Fibroblast of the aortic adventitia (primary cell): ENCODE measurements at regions not wholly inside any gene's neighbourhood (a gene's known extent, or its start where the extent isn't known, plus 50 kb on each side); places are given as distances from the start of the nearest gene placed in this dataset.

ENCODE experiments used
- DNase-seq: peaks from one replicate; pipeline ENCODE4 v3.0.0-alpha.2; 2010; ENCODE audit warnings: low read depth
- H3K4me3 ChIP-seq: 2 replicates; pipeline ENCODE4 v1.5.1; 2011; ENCODE audit warnings: low read depth, mild to moderate bottlenecking, control low read depth, low read length, moderate library complexity
- TF ChIP-seq, protein P1 (sequence below): IDR thresholded peaks from 2 replicates; pipeline ENCODE4 v1.5.1; 2011; ENCODE audit warnings: mild to moderate bottlenecking, low read length, control low read depth, inconsistent platforms; ENCODE audit not compliant: insufficient read depth

DNA sequence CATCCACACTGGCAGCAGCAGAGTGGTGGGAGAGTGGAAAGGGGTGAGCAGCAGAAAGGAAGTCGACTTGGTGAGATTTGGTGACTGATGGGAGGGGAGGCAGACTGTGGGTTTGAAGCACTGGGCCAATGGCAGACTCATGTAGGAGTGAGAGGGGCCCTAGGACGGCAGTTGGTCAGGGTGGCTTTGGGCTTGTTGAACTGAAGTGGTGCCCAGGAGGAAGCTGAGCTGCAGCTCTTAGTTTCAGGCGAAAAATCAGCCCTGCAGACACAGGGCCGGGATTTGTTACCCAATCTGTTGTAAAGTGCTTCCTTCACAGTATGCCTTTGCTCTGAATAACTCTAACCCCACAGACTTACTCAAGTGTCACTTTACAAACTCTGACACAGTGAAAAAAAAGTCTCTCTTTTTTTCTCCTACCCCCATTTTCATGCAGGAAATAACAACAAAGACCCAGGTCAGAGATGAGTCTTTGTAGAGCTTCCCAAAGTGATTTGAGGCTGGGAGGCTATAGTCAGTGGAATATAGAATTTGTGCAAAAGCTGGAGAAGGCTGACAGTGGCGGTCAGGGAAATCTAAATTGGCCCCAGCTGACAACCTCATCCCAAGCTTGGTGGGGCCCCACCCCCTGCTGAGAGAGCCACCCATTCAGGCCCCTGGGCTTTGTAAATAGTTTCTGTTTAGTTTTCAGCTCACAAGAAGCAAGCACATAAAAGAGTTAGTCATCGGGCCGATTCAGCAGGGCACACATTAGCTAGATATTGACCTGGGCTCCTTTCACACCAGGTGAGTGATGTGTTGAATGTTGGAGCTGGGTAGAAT lies 226.9 kb downstream of the VAPA start:
- no peak for DNase-seq
- H3K4me3 ChIP-seq, result no peak overlapping the region
- TF ChIP-seq, protein P1, sequence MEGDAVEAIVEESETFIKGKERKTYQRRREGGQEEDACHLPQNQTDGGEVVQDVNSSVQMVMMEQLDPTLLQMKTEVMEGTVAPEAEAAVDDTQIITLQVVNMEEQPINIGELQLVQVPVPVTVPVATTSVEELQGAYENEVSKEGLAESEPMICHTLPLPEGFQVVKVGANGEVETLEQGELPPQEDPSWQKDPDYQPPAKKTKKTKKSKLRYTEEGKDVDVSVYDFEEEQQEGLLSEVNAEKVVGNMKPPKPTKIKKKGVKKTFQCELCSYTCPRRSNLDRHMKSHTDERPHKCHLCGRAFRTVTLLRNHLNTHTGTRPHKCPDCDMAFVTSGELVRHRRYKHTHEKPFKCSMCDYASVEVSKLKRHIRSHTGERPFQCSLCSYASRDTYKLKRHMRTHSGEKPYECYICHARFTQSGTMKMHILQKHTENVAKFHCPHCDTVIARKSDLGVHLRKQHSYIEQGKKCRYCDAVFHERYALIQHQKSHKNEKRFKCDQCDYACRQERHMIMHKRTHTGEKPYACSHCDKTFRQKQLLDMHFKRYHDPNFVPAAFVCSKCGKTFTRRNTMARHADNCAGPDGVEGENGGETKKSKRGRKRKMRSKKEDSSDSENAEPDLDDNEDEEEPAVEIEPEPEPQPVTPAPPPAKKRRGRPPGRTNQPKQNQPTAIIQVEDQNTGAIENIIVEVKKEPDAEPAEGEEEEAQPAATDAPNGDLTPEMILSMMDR, result no peak

DNA sequence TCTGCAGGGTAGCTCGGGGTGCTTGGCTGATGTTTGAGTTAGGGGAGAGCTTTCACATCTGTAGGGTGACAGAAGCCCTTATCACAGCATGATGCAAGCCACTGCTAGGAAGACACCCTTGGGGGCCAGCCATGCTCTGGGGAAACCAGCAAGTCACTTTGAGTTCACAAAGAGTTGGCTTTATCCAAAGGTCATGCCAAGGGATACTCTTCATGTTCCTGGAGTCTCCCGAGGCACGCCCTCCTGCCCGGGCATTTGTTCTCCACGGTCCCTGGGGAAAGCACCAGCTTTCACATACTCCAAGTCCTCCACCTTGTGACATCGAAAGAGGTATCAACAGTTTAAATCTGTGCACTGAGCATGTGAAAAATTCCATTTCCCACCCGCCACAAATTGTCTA lies 227.7 kb downstream of the VAPA start:
- TF ChIP-seq, protein P1, result no peak
- no peak for DNase-seq
- H3K4me3 ChIP-seq, result no peak overlapping the region

DNA sequence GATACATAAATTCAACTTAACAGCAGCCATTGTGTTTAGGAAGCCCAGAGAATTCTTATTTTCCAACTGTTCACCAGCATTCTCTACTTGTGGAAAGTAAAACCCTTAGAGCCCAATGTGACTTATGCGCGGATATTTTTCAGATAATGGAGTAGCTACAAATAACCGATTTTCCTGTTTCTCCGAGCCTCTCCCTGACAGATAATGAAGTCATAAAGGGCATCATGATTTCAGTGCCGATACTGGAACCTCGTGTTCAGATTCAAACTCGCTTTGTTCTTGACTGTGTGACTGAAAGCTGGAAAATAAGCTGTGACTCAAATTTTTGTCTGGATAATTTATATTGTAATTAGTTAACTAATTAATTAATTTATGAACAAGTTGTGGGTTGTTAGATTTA lies 228.2 kb downstream of the VAPA start:
- DNase-seq, result no peak

DNA sequence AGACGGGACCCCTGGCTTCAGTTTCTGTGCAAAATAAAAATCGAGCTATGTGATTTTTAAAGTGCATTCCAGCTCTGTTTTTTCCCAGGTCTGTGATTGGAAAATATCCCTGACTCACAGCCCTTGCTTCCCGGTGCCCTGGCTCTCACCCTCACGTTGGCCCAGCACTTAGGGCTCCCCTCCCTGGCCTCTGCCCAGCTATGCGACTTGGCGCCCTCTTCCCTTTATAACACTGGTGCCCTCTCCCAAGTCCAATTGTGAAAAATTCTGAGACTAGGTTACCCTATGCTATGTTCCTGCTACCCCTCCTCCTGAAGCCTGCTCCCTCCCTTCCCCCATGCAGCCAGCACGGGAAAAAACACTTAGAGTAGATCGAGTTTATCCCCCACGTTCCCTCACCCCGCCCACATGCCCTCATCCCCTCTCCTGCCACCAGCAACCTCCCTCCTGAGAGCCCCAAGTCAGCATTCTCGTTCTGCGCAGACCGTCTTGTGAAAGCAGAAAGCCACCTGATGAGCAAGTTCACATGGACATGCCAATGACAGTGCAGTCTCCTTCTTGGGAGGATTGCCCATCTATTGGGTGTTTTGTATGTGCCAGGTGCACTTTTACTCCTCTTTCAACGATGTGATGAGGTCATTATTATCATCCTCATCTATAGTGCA lies 228.8 kb downstream of the VAPA start:
- TF ChIP-seq, protein P1, result no peak
- no peak overlapping the region for H3K4me3 ChIP-seq
- peak; percentile 38 for DNase-seq

More for the DNA sequence above, 228.2 kb downstream of the VAPA start:
- TF ChIP-seq, protein P1, result no peak
- no peak overlapping the region for H3K4me3 ChIP-seq

DNA sequence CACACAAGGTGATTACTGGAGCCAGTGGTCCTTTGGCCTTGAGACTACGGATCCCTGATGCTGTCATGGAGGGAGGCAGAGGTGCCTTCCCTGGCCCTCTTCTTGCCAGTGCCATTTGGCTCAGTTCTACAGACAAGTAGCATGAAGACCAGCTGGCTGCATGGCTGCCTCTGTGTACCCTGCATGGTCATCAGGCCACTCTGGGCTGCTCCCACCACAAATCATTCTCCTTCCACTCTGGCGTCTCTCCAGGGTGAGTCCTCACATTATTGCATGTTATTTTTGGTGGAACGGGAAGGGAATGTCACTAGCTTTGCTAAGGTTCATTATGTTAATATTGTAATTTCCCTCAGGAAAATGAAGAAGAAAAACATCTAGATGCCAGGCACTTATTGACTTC lies 229.8 kb downstream of the VAPA start:
- TF ChIP-seq, protein P1, result no peak
- no peak for DNase-seq
- H3K4me3 ChIP-seq, result no peak overlapping the region

DNA sequence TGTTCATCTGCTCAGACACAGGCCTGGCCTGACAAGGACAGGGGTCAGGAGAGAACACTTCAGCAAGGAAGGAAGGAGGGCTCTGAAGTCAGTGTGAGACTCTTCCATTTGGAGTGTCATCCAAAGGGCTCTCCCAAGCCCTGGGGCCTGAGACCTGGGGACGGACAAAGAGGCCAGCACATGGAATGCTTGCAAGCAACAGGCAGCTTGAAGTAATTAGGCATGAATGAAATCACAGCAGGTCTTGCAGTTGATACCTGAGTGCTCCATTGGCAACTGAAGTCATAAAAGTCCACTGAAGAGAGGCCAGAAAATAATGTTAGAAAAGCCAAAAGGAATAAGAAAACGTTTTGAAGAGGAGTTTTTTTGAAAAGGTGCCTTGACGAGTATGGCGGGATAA lies 231.7 kb downstream of the VAPA start:
- H3K4me3 ChIP-seq, result no peak overlapping the region
- TF ChIP-seq, protein P1, result no peak
- no peak for DNase-seq

DNA sequence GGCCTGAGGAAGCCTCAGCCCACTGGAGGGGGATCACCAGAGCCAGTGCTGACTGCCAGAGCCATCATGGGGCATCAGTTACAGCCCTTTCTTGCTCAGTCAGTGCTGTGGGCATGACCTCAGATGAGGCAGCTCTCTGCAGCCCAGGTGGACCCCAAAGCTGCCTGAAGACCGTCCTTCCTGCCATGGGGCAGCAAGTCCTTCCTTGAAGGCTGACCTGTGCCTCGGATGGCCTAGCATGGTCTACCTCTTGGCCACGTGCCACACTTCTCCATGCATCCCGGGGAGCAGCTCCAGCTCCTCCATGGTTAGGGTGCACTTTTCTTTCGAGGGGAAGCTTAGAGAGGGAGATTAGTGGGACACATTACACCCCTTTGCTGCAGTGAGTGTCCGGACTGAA lies 233.4 kb downstream of the VAPA start:
- no peak for DNase-seq
- H3K4me3 ChIP-seq, result no peak overlapping the region
- TF ChIP-seq, protein P1, result no peak
